ENCODE measurements at regions not wholly inside any gene's neighbourhood (a gene's known extent, or its start where the extent isn't known, plus 50 kb on each side); places are given as distances from the start of the nearest gene placed in this dataset.

GRCh38 chr4:60619531-60620305 is 580.4 kb upstream of the ADGRL3 start:
- Histone ChIP-seq H3K4me1 (no peaks in the 10 kb centered on the region), H3K4me3 (no peak overlapping the region), H3K36me3 (no peaks in the 10 kb centered on the region), H3K9me3 (no peaks in the 10 kb centered on the region), H3K27ac (no peak overlapping the region), H3K27me3 (no peaks in the 10 kb centered on the region)
- 63% methylated on average over 2 of the region's 2 CpGs for WGBS
- DNase-seq (ENCODE audit: low spot score in 2 of 2), result no peak
- TF ChIP-seq CTCF (IDR thresholded peaks at IDR 0.05) (no peak), POLR2A (IDR thresholded peaks at IDR 0.05) (no peak), EP300 (IDR thresholded peaks at IDR 0.05) (no peak), POLR2AphosphoS5 (IDR thresholded peaks at IDR 0.05) (no peak)

- 89% methylated on average over 2 of the region's 2 CpGs for WGBS
- TF ChIP-seq POLR2A (IDR thresholded peaks at IDR 0.05), result no peak
- TF ChIP-seq POLR2AphosphoS5 (IDR thresholded peaks at IDR 0.05), result no peak
- TF ChIP-seq EP300 (IDR thresholded peaks at IDR 0.05), result no peak
- DNase-seq (ENCODE audit: low spot score in 2 of 2), result no peak
- no peak overlapping the region for H3K27ac ChIP-seq
- no peaks in the 10 kb centered on the region for H3K27me3 ChIP-seq
- no peaks in the 10 kb centered on the region for H3K36me3 ChIP-seq
- no peak overlapping the region for H3K4me3 ChIP-seq
- H3K4me1 ChIP-seq, result no peaks in the 10 kb centered on the region
- peaks cover 6% of the 10 kb centered on the region for H3K9me3 ChIP-seq
Observed at GRCh38 chr4:60637976-60638375, 562.1 kb upstream of the ADGRL3 start.

GRCh38 chr4:60648774-60649173 is 551.4 kb upstream of the ADGRL3 start:
- H3K4me3 ChIP-seq, result no peak overlapping the region
- H3K27me3 ChIP-seq, result no peaks in the 10 kb centered on the region
- TF ChIP-seq EP300 (IDR thresholded peaks at IDR 0.05), result no peak
- TF ChIP-seq POLR2A (IDR thresholded peaks at IDR 0.05), result no peak
- TF ChIP-seq POLR2AphosphoS5 (IDR thresholded peaks at IDR 0.05), result no peak
- TF ChIP-seq CTCF (IDR thresholded peaks at IDR 0.05), result no peak
- no peaks in the 10 kb centered on the region for H3K9me3 ChIP-seq
- WGBS, result 53% methylated on average over 2 of the region's 2 CpGs
- no peaks in the 10 kb centered on the region for H3K36me3 ChIP-seq
- DNase-seq (ENCODE audit: low spot score in 2 of 2), result no peak
- no peaks in the 10 kb centered on the region for H3K4me1 ChIP-seq
- no peak overlapping the region for H3K27ac ChIP-seq

GRCh38 chr4:60652933-60653332 is 547.2 kb upstream of the ADGRL3 start:
- Histone ChIP-seq H3K36me3 (no peaks in the 10 kb centered on the region), H3K27ac (no peak overlapping the region), H3K9me3 (no peaks in the 10 kb centered on the region), H3K27me3 (no peaks in the 10 kb centered on the region), H3K4me1 (no peaks in the 10 kb centered on the region), H3K4me3 (no peak overlapping the region)
- no peak for DNase-seq (ENCODE audit: low spot score in 2 of 2)
- TF ChIP-seq POLR2A (IDR thresholded peaks at IDR 0.05) (no peak), POLR2AphosphoS5 (IDR thresholded peaks at IDR 0.05) (no peak), EP300 (IDR thresholded peaks at IDR 0.05) (no peak), CTCF (IDR thresholded peaks at IDR 0.05) (no peak)

- no peaks in the 10 kb centered on the region for H3K36me3 ChIP-seq
- DNase-seq (ENCODE audit: low spot score in 2 of 2), result no peak
- no peak overlapping the region for H3K27ac ChIP-seq
- no peaks in the 10 kb centered on the region for H3K9me3 ChIP-seq
- H3K27me3 ChIP-seq, result no peaks in the 10 kb centered on the region
- no peaks in the 10 kb centered on the region for H3K4me1 ChIP-seq
- TF ChIP-seq CTCF (IDR thresholded peaks at IDR 0.05) (no peak), POLR2AphosphoS5 (IDR thresholded peaks at IDR 0.05) (no peak), EP300 (IDR thresholded peaks at IDR 0.05) (no peak), POLR2A (IDR thresholded peaks at IDR 0.05) (no peak)
- no peak overlapping the region for H3K4me3 ChIP-seq
Observed at GRCh38 chr4:60655356-60655755, 544.8 kb upstream of the ADGRL3 start.

- no peaks in the 10 kb centered on the region for H3K36me3 ChIP-seq
- no peak overlapping the region for H3K27ac ChIP-seq
- no peak for TF ChIP-seq CTCF (IDR thresholded peaks at IDR 0.05)
- TF ChIP-seq EP300 (IDR thresholded peaks at IDR 0.05), result no peak
- TF ChIP-seq POLR2AphosphoS5 (IDR thresholded peaks at IDR 0.05), result no peak
- TF ChIP-seq POLR2A (IDR thresholded peaks at IDR 0.05), result no peak
- no peak overlapping the region for H3K4me3 ChIP-seq
- H3K27me3 ChIP-seq, result no peaks in the 10 kb centered on the region
- H3K4me1 ChIP-seq, result no peaks in the 10 kb centered on the region
- no peaks in the 10 kb centered on the region for H3K9me3 ChIP-seq
- no peak for DNase-seq (ENCODE audit: low spot score in 2 of 2)
- 73% methylated on average over 3 of the region's 3 CpGs for WGBS
Observed at GRCh38 chr4:60656171-60656570, 544.0 kb upstream of the ADGRL3 start.
